HG03378 (cell line): ENCODE measurements at regions not wholly inside any gene's neighbourhood (a gene's known extent, or its start where the extent isn't known, plus 50 kb on each side); places are given as distances from the start of the nearest gene placed in this dataset.
"Not testable (repeated sequence)": the region's sequence is repeated elsewhere in the genome, so short reads cannot be mapped to it uniquely, and the experiment has no call there.

ENCODE experiments used
- ATAC-seq: cut with Tn5 transposase; IDR thresholded peaks from one replicate; pipeline ENCODE4 v1.9.1; 2021; ENCODE audit warnings: mild to moderate bottlenecking, moderate library complexity; ENCODE audit not compliant: unreplicated experiment

- ATAC-seq, result peak; percentile 56
These were observed 57.6 kb upstream of the BBX start for GRCh38 chr3:107465064-107465631.

GRCh38 chr3:107468782-107469181 lies 54.0 kb upstream of the BBX start:
- no peak for ATAC-seq

DNA sequence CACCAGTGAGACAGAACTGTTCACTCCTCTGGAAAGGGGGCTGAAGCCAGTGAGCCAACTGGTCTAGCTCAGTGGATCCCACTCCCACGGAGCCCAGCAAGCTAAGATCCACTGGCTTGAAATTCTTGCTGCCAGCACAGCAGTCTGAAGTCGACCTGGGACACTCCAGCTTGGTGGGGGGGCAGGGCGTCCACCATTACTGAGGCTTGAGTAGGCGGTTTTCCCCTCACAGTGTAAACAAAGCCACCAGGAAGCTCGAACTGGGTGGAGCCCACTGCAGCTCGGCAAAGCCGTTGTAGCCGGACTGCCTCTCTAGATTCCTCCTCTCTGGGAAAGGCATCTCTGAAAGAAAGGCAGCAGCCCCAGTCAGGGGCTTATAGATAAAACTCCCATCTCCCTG lies 52.3 kb upstream of the BBX start:
- not testable (repeated sequence) for ATAC-seq
